ENCODE measurements at regions not wholly inside any gene's neighbourhood (a gene's known extent, or its start where the extent isn't known, plus 50 kb on each side); places are given as distances from the start of the nearest gene placed in this dataset.

GRCh38 chr1:106524631-106525030 is 531.8 kb upstream of the PRMT6 start:
- in situ Hi-C loops (cut with HindIII; ENCODE audit: low pct_unique_long_range_greater_than_20kb, low sequenced_read_pairs), result no loop called here
- Histone ChIP-seq H3K27ac (ENCODE audit: low read length) (no peak overlapping the region), H3K4me3 (ENCODE audit: low read depth in 2 of 2, low read length in 2 of 2) (no peak overlapping the region), H3K4me1 (ENCODE audit: control insufficient read depth, insufficient read depth, low read length) (no peaks in the 10 kb centered on the region), H3K27me3 (ENCODE audit: control insufficient read depth, insufficient read depth, low read length) (no peaks in the 10 kb centered on the region), H3K36me3 (ENCODE audit: control insufficient read depth, insufficient read depth, low read length) (no peaks in the 10 kb centered on the region), H3K9me3 (ENCODE audit: control insufficient read depth, insufficient read depth, low read depth, low read length) (no peaks in the 10 kb centered on the region)
- intact Hi-C loops (cut with micrococcal nuclease; ENCODE audit: unreplicated experiment), result no loop called here
- ChIA-PET POLR2A (no interaction called here), CTCF (no interaction called here)
- no TSS peak for BruUV-seq (replicated peaks)
- TF ChIP-seq, protein P1, sequence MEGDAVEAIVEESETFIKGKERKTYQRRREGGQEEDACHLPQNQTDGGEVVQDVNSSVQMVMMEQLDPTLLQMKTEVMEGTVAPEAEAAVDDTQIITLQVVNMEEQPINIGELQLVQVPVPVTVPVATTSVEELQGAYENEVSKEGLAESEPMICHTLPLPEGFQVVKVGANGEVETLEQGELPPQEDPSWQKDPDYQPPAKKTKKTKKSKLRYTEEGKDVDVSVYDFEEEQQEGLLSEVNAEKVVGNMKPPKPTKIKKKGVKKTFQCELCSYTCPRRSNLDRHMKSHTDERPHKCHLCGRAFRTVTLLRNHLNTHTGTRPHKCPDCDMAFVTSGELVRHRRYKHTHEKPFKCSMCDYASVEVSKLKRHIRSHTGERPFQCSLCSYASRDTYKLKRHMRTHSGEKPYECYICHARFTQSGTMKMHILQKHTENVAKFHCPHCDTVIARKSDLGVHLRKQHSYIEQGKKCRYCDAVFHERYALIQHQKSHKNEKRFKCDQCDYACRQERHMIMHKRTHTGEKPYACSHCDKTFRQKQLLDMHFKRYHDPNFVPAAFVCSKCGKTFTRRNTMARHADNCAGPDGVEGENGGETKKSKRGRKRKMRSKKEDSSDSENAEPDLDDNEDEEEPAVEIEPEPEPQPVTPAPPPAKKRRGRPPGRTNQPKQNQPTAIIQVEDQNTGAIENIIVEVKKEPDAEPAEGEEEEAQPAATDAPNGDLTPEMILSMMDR (IDR thresholded peaks at IDR 0.05), result no peak
- TF ChIP-seq TCF7L2 (IDR thresholded peaks at IDR 0.05; ENCODE audit: low read depth, low read length), result no peak
- no peak for TF ChIP-seq SIN3A (IDR thresholded peaks at IDR 0.05; ENCODE audit: borderline replicate concordance, insufficient read depth, low read depth, low read length)
- TF ChIP-seq POLR2AphosphoS5 (IDR thresholded peaks at IDR 0.05; ENCODE audit: low read depth, low read length), result no peak
- no peak for TF ChIP-seq REST (IDR thresholded peaks at IDR 0.05; ENCODE audit: insufficient read depth in 1 of 2, low read depth in 2 of 2, low read length in 1 of 2)
- DNase-seq (ENCODE audit: low read depth, low spot score) (no peak), ATAC-seq (no peak)

- Histone ChIP-seq H3K36me3 (ENCODE audit: control insufficient read depth, insufficient read depth, low read length) (no peaks in the 10 kb centered on the region), H3K27me3 (ENCODE audit: control insufficient read depth, insufficient read depth, low read length) (no peaks in the 10 kb centered on the region), H3K9me3 (ENCODE audit: control insufficient read depth, insufficient read depth, low read depth, low read length) (no peaks in the 10 kb centered on the region), H3K27ac (ENCODE audit: low read length) (no peak overlapping the region), H3K4me3 (ENCODE audit: low read depth in 2 of 2, low read length in 2 of 2) (no peak overlapping the region), H3K4me1 (ENCODE audit: control insufficient read depth, insufficient read depth, low read length) (no peaks in the 10 kb centered on the region)
- intact Hi-C loops (cut with micrococcal nuclease; ENCODE audit: unreplicated experiment), result no loop called here
- BruUV-seq (replicated peaks), result no TSS peak
- TF ChIP-seq REST (IDR thresholded peaks at IDR 0.05; ENCODE audit: insufficient read depth in 1 of 2, low read depth in 2 of 2, low read length in 1 of 2) (no peak), SIN3A (IDR thresholded peaks at IDR 0.05; ENCODE audit: borderline replicate concordance, insufficient read depth, low read depth, low read length) (no peak)
- no peak for ATAC-seq
- CTCF ChIA-PET, result no interaction called here
- POLR2A ChIA-PET, result no interaction called here
- in situ Hi-C loops (cut with HindIII; ENCODE audit: low pct_unique_long_range_greater_than_20kb, low sequenced_read_pairs), result no loop called here
- no peak for DNase-seq (ENCODE audit: low read depth, low spot score)
These were observed 529.8 kb upstream of the PRMT6 start for GRCh38 chr1:106526650-106527049.

Data from Panc1 (cell line).